Inferior parietal cortex (tissue), 1 donor: ENCODE measurements at regions not wholly inside any gene's neighbourhood (a gene's known extent, or its start where the extent isn't known, plus 50 kb on each side); places are given as distances from the start of the nearest gene placed in this dataset.

Source experiments
- DNase-seq: peaks from one replicate; pipeline ENCODE4 v3.0.0-alpha.2; 2016; ENCODE audit errors: extremely low spot score

GRCh38 chr5:58403822-58404433 lies 56.0 kb downstream of the PLK2 start:
- no peak for DNase-seq

GRCh38 chr5:58401701-58402100 lies 58.2 kb downstream of the PLK2 start:
- no peak for DNase-seq

- no peak for DNase-seq
These were observed 59.1 kb downstream of the PLK2 start for GRCh38 chr5:58400737-58401136.

DNA sequence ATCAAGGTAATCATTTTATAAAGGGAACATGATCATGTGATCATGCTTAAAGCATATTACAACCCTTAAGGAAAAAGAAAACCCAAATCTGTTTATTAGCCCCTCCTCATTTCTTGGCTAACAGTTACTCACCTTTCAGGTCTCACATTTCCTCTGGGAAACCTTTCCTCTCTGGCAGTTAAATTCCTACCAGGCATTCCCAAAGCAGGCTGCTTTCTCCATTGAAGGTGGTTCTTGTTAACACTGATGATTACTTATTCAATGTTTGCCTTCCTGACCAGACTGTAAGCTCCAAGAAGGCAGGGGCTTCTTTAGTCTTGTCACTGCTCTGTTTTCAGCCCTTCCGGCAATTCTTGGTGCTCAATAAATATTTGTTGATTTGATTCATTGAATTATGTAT lies 59.9 kb downstream of the PLK2 start:
- DNase-seq, result no peak

DNA sequence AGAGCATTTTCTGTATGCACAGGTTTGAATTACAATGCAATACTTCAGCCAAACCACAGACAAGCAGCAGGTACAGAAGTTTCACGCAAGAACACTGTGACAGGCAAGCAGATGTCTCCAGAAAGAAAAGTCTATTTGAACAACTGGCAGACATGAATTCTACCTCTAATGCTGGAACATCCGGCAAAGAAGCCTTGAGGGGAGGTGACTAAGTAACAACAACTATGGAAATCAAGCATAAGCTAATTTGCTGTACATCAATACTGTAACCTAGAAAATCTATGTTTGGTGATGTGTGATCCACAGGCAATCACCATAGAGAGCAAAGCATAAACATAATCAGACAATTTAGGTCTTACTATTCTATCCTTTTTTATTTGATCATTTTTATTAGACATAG lies 65.5 kb downstream of the PLK2 start:
- DNase-seq, result no peak

DNA sequence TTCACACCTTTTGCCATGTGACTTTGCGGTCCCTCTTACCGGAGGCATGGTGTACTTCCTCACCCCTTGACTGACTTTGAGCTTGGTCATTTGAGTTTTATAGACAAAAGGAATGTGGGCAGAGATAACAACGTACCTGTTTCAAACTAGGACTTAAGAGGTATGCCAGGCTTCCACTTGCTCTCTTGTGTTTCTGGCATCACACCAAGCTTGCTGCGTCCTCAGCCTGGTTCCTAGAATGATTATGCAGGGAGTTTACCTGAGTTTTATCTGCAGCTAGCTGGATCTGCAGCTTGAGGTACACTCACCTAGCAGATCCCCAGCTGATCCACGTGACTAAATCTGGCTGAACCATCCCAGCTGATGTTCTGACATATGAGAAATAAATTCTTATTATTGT lies 66.2 kb downstream of the PLK2 start:
- DNase-seq, result no peak

DNA sequence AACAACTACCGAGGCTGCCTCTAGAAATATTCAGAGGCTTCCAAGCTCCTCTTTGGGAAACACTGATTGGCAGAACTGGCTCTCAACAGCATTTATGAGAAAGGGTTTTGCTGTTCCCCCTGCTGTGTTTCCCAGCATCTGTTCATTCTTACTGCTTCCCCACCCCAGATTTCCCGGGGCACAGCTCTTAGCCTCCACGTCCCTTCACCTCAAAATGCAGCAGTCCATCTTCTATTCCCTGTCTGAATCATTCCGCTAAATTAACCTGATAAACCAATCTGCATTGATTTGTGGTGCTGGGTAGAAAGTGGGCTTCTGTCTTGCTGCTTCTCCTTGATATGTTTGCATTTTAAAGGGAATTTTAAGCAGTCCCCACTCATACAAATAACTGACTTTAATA lies 67.4 kb downstream of the PLK2 start:
- DNase-seq, result no peak

DNA sequence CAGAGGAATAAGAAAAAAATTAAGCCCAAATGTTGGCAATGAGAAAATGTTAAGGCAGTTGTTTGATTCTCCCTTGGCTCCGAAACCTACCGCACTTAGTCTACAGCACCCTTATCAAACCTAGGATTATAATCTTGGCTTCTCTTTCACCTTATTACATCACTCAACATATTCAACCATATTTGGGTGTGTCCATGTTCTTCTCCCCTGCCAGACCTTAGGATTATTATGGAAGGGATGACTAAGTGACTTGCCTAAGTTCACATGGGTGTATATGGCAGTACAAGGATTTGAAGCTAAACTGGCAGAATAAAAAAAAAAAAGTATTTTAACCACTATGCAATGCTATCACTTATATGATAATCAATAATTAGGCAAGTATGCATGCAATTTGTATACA lies 76.4 kb downstream of the PLK2 start:
- no peak for DNase-seq

GRCh38 chr5:58382131-58382534 lies 77.8 kb downstream of the PLK2 start:
- DNase-seq, result no peak

DNA sequence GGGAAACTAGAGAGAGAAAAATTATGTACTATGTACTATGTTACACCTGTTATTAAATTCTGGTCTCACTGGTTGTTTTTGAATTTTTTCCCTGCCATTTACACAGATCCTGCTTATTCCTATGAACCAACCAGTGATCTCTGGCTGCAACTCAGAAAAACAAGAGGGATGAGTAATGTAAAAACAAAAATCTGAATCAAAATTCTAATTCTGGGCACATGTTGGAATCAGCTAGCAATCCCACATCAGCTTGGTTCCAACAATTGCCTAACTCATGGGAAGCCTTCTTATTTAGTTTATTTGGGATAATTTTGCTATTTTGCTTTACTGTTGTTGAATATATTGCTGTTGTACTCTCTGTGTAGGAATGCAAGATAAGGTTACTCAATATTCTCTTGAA lies 78.3 kb downstream of the PLK2 start:
- no peak for DNase-seq

DNA sequence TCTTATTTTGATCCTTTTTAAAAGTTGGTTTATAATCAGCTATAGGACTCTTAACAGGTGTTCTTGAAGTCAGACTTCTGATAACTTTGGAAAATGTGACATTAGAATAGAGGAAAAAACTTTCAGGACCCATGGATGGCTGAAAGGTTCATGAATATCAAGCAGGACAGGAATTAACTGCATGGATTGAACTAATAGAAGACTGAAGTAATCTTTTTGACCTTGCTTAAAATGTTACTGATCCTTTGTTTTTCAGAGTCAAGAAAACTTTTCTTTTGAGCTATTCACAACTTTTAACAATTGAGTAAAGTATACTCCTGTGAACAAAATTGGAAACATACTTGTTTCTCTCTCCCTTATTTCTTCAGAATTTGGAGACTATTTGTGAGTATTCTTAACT lies 79.2 kb downstream of the PLK2 start:
- DNase-seq, result no peak

- DNase-seq, result no peak
These were observed 81.1 kb downstream of the PLK2 start for GRCh38 chr5:58378613-58379390.

GRCh38 chr5:58370606-58371005 lies 89.3 kb downstream of the PLK2 start:
- DNase-seq, result no peak

- no peak for DNase-seq
These were observed 90.2 kb downstream of the PLK2 start for GRCh38 chr5:58369513-58370190.

DNA sequence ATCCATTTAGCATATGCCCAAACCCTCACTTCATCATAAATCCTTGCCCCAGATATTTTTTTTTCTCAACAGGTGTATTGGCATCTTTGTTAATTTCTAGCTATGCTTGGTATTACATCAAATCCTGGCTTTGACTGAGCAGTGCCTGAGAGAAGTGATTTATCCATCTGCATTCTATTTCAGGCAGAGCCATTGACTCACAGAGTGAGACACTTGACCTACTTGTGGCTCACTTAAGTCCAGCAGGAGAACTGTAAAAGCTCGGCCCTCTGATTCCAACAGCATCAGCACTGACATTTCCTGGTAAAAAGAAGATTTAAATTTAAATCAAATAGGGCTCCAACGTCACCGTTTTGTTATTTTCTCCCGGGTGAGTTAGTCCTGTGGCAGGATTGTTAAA lies 93.4 kb downstream of the PLK2 start:
- no peak for DNase-seq

DNA sequence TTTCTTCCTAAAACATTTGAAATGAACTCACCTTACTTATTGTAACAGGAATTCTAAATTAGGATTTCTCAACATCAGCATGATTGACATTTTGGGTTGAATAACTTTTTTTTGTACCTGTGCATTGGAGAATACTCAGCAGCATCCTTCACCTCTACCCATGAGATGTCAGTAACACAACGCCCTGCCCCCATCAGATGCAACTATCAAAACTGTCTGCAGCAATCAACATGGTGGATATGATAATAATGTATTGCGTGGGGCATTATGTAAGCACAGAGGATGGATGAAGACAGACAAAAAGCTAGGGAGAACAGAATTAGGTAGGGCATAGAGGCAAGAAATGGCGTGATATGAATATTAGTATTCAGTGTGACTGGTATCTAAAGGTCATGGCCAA lies 94.1 kb downstream of the PLK2 start:
- no peak for DNase-seq

DNA sequence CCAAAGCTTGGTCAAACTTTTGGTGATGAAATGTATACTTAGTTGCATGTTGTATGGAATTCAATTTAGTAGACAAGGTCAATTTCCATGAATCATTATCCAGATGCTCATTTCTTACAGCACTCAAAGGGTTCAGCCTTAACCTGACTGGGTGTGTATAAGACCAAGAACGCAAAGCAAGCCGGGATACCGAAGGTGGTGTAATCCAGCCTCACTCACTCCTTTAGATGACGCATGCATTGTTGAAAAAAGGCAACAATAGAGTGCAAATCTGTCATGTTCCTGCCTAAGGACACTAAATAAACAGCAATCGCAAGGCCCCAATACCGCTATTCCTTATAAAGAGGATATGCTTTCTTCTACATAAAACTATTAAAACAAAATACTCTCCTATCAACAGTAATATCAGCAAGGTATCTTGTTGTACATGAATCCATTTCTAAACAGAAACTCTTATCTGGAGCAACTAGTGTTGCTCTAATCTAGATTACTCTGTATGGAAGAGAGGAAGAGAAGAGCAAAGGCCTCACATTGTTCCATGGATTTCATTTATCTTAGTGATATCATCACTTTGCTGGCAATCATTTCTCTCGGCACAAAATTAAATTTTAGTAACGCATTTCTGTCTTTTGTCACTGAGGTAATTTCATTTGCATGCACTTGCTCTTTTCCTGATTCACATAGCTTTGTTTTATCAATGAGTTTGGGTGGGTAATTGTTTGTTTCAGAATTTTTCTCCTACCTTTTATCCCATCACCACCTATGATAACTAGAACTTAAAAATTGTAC lies 96.2 kb downstream of the PLK2 start:
- DNase-seq, result no peak

DNA sequence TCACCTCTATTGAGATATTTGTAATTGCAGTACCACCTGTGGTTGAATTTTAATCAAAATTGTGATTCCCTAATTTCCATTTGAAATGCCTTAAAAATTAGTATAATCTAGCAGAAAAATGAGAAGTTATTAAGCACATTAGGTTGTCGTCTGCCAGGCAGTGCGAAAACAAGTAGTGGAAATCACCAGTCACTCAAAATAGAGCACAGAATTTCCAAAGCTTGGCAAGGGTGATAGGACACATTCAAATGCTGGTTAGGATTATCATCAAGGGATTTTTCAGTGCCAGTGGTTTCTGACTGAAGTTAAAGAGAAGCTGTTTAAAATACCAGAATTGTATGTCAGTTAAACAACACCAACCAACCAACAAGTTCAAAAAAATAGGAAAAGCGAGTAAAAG lies 97.8 kb downstream of the PLK2 start:
- DNase-seq, result no peak

DNA sequence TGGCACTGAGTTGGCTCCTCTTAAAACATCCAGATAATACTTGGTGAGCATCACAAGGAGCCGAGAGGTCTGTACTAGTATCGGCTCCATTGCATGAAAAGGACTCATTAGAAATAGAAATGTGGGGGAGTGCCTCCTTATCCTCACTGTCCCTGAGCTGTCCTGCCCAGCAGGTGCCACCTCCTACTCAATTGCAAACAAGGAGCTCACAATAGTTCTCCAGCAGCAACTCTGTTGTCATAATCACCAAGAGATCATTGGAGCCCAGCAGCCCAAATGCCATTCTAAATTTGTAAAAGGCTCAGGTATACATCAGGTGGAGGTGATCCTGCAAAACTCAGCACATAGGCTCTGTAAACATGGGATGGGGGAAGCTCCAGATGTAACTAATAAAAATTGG lies 99.1 kb downstream of the PLK2 start:
- no peak for DNase-seq

DNA sequence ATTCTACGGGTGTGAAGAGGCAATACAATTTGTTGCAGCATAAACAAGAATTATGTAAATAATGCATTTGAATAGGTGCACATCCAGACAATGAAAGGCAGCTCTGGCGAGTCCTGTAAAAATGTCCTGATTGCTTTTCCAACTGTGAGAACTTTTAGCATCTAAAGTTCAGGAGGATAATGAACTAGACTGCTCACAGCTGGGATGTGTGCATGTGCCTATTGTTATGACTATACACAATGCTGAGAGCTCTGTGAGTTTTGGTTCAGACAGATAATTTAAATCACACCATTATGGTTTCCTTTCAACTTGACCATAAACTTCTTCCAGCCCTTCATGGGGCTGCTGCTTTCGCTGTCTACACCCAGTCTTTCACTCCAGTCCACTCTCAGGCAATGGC lies 99.9 kb downstream of the PLK2 start:
- DNase-seq, result no peak

DNA sequence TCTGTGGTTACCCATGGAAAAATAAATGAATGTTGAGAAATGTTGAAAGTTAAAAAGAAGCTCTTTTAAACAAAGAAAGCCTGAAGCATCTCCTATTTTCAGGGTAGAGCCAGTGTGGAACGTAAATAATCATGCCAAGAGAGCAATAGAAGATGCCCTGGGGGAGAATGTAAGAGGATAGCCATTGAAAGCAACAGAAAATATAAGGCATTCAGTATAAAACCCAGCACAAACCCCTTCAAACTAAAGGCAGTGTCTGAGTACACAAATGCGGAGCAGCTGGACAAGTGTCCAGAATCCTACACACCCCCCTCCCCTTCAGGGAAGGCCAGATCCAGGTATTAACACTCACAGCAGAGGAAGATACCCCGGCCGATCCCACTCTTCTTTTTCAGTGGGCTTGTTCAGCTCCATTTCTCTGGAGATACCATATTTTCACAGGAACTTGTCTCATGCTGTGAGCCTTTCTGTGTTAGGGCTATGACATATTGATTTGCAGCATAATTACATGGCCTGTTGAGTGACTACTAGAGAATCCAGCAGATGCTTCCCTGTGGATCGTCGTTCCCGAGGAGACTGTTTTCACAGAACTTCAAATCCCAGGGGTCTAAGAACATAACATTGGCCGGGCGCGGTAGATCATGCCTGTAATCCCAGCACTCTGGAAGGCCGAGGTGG lies 101.2 kb downstream of the PLK2 start:
- no peak for DNase-seq
